Stromal cell of bone marrow (primary cell): ENCODE measurements at regions not wholly inside any gene's neighbourhood (a gene's known extent, or its start where the extent isn't known, plus 50 kb on each side); places are given as distances from the start of the nearest gene placed in this dataset.

Experiments
- DNase-seq: peaks from one replicate; pipeline ENCODE4 v3.0.0-alpha.2; 2012; ENCODE audit warnings: low read depth

DNA sequence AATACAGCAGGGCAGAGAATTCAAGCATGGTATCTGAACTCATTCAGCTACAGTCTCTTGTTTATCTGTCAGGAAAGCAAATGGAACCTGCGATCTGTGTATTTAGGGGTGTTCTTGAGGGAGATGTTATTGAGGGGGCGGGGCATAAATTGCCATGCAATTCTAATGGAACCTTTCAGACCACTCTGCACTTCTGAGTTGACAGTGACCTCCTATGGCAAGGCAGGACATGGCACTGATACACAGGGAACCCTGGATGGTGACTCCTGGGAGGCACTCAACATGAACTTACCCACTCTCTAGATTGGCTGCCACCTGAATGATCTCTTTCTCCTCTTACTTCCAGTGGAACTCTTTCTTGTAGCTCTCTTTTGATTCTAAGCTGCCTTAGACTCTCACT is 787.3 kb downstream of the VRK1 start:
- no peak for DNase-seq

DNA sequence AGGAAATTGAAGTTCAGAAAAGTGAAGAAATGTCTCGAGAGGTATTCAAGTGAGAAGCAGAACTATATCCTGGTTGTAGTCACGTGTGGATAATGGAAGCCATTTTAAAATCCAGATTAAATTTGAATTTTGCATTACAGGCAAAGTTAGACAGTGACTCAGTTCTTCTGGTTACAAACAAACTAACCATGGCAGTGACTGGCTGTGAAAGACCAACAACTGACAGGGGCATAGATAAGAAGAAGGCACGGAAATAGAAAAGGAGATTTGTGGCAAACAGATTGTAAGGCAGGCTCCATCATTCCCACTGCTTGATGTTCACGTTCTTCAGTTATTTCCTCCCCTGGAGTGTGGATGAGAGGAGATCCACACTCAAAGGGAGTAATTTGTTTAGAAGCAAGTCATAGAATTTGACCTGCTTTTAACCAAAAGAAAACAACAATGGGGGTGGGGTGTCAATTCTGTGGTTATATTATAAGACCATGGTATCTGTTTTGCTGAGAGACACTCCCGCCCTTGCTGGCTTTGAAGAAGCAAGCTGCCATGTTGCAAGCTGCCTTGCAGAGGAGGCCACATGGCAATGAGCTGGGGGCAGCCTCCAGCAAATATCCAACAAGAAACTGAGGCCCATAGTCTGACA is 795.3 kb downstream of the VRK1 start:
- DNase-seq, result no peak

DNA sequence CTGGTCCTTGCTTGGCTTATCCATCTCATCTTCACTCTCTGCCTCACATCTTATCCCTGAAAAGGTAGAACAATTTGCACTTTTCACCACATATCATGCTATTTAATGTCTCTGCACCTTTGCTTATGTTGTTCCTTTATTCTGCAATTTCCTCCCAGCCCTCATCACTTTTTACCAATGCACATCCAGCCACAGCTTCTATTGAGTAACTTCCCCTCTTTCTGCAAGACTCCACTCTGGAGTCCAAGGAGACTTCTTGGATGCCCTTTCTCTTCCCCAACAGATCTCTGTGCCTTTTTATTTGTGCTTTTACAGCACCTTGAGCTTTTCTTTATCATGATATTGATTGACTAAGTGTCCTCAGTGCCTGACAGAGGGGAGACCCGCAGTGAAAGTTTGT is 797.1 kb downstream of the VRK1 start:
- DNase-seq, result no peak

DNA sequence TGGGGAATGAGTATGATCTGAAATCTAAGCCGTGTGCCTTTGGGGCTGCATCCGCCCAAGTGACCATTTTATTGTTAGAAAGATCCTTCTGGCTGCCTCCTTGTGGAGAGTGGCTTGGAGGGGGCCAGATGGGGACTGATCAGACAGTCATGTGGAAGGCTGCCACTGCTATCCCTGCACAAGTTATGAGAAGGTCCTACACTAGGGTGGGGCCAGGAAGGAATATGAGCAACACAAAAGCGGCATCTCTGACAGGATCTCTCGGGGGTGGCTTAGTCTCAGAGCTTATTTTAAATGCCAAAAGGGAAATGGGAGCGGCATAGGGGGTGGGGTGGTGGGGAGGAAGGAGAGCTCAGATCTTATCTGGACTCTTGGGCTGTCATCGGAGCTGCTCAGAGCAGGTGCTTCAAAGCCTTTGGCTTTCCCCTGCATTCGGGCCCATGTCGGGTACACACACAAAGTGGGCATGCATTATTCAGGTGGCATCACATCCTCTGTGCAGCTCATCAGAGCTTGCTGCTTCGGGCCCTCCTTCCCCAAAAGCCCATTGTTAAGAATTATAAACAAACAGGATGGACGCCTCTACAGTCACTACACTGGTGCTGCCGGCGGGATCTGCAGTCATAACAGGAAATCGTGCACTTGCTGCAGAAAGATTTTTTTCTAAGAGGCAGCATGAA is 805.4 kb downstream of the VRK1 start:
- no peak for DNase-seq

DNA sequence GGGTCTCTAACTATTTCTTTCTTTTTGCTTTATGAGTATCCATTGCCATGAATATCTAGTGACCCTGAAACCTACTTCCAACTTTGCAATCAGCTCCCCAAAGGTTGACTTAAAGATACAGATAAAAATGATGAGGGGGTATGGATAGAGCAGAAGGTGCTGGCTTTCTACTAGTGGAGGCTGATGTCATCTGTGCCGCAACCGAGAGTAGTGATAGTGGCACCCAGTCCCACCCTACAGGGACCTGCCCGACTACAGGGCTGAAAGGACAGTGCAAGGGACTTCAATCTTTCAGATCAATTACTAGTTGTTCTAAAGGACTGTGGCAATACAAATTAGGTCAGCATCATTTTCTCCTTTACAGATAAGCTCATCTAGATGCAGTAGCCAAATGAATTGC is 806.0 kb downstream of the VRK1 start:
- DNase-seq, result no peak

- DNase-seq, result no peak
Observed at GRCh38 chr14:97604731-97605130, 807.5 kb downstream of the VRK1 start.

GRCh38 chr14:97618401-97618800 is 821.2 kb downstream of the VRK1 start:
- DNase-seq, result no peak

GRCh38 chr14:97618917-97619690 is 821.9 kb downstream of the VRK1 start:
- DNase-seq, result no peak

GRCh38 chr14:97620066-97620465 is 822.9 kb downstream of the VRK1 start:
- no peak for DNase-seq

DNA sequence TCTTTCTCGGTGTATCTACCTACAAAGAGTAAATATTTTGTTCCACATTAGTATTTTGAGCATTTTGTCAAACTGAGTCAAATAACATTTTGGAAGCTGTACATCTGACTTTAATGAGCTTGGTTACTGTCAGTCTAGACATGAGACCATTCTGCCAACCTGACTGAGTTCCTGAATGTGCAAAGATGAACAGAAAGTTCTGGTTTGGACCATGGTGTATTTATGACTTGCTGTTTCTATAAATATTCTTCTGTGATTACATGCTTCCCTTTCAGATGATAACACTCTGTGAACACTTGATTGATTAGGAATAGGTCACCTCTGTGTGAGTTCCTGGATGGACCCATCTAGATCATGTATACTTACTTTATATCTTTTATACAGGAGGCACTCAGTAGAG is 827.8 kb downstream of the VRK1 start:
- DNase-seq, result no peak

DNA sequence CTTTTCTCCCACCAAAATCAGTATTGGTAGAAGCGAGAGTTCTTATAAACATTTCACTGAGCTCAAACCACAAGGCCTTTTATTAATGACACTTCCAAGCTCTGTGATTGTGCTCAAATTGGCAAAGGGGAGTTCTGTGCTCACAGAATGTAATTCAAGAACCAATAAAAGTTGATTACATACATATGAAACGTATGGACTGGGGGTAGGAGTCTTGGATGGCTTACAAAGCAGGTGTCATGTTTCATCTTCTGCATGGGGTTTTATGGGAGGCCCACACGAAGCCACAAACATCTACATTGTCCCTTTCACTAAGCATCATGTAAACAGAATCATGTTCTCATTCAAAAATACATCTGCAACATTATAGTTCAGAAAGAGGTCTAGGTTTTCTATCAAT is 828.3 kb downstream of the VRK1 start:
- no peak for DNase-seq

DNA sequence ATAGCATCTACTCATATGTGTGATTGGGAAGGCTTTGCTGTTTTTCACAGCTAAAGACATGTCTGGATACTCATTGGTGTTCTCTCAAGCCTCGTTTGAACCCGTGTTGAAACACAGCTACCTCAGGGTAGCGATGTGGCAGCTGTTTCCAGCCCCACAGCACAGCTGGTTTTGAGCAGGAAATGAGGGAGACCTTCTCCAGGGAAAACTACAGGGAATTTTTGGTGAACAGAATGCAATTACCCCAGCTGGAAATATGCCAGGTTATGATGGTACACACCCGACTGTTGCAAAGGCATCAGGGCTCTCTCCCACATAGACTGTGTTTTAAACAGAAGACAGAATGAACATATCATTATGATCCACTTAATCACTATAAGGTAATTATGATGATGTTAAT is 828.9 kb downstream of the VRK1 start:
- DNase-seq, result no peak

- no peak for DNase-seq
Observed at GRCh38 chr14:97630249-97630648, 833.1 kb downstream of the VRK1 start.

- no peak for DNase-seq
Observed at GRCh38 chr14:97633131-97633738, 836.1 kb downstream of the VRK1 start.

DNA sequence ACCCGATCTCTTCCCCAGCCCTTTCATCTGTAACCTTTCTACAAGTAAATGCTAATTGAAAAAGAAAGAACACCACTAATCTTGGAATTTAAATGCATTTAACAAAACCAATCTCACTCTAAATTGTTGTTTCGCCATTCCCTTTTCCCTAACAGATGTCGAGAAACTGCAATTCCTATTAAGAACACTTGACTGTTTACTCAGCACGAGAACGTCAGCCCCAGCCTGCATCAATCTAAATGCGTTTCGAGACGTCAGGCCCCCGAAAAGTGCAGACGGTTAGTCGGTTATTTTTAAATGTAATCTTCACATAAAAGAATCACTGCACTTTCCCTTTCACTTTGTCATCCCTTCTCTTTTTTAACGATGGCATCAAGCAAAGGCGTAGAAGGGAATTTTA is 837.6 kb downstream of the VRK1 start:
- DNase-seq, result no peak

- DNase-seq, result no peak
Observed at GRCh38 chr14:97638864-97639263, 841.7 kb downstream of the VRK1 start.

- no peak for DNase-seq
Observed at GRCh38 chr14:97640031-97640430, 842.8 kb downstream of the VRK1 start.

DNA sequence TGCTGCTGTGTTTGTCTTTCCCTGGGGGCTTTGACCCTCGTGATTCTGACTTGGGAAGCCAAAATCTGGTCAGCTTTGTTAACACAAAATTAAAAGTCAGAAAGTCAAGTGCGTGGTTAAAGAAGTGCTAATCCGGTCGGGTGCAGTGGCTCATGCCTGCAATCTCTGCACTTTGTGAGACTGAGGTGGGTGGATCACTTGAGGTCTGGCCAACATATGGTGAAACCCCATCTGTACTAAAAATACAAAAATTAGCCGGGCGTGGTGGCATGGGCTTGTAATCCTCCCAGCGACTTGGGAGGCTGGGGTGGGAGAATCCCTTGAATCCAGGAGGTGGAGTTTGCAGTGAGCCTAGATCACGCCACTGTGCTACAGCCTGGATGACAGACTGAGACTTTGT is 844.6 kb downstream of the VRK1 start:
- no peak for DNase-seq

GRCh38 chr14:97642631-97643030 is 845.4 kb downstream of the VRK1 start:
- DNase-seq, result no peak

- DNase-seq, result no peak
Observed at GRCh38 chr14:97644365-97644764, 847.2 kb downstream of the VRK1 start.

DNA sequence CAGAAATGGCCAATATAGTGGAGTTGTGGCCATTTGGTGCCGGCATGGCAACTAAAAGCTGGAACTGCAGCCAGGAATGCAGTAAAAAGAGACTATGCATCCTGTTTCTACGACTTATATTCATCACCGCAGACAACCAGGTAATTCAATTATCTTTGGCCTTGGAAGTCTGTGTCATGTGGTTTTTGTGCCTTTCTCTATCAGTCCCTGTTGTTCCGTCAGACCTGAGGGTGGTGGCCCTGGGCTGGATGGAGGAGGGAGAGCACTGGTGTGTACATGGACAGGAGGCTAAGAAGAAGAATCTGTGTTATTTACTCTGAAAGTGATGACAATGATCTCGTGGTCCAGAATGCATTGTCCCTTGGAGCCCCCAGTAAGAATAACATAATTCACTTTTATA is 852.6 kb downstream of the VRK1 start:
- DNase-seq, result no peak

GRCh38 chr14:97655169-97655948 is 858.2 kb downstream of the VRK1 start:
- no peak for DNase-seq
